Panc1 (cell line): ENCODE measurements at regions not wholly inside any gene's neighbourhood (a gene's known extent, or its start where the extent isn't known, plus 50 kb on each side); places are given as distances from the start of the nearest gene placed in this dataset.

Experiments
- ATAC-seq: fragments of 200-7000 bp; cut with Tn5 transposase; 2 replicates; pipeline ENCODE4 v1.9.1; 2020; ENCODE audit warnings: mild to moderate bottlenecking, moderate library complexity
- BruUV-seq: library from RNA; stranded (reverse); fragments of 400-500 nt; replicated peaks from 2 replicates; lab custom pipeline; 2021; lab: Mats Ljungman, UMichigan
- CTCF ChIA-PET: fragments of 300-600 bp; sonication (Branson Sonifier 250); formaldehyde crosslinking; loops from one replicate; lab custom pipeline; 2022; ENCODE audit warnings: antibody characterized with exemption; lab: Charles Lee
- POLR2A ChIA-PET: fragments of 300-600 bp; sonication (Branson Sonifier 250); formaldehyde crosslinking; loops from one replicate; lab custom pipeline; 2022; ENCODE audit warnings: antibody characterized with exemption; lab: Charles Lee
- DNase-seq: peaks from one replicate; pipeline ENCODE4 v3.0.0-alpha.2; 2010; ENCODE audit warnings: low read depth, low spot score
- H3K27ac ChIP-seq: 2 replicates; pipeline ENCODE4 v1.5.1; 2011; ENCODE audit warnings: mild to moderate bottlenecking, low read length, inconsistent platforms
- H3K27me3 ChIP-seq: fragments of 200-500 bp; sonication (Bioruptor generic); 2 replicates; pipeline ENCODE4 v1.6.0; 2014; ENCODE audit warnings: low read length, inconsistent platforms; ENCODE audit not compliant: control insufficient read depth, insufficient read depth
- H3K36me3 ChIP-seq: fragments of 200-500 bp; sonication (Bioruptor generic); 2 replicates; pipeline ENCODE4 v1.5.1; 2014; ENCODE audit warnings: inconsistent platforms, mild to moderate bottlenecking, low read length, moderate library complexity; ENCODE audit not compliant: control insufficient read depth, insufficient read depth
- H3K4me1 ChIP-seq: 2 replicates; pipeline ENCODE4 v1.5.1; 2011; ENCODE audit warnings: inconsistent platforms, mild to moderate bottlenecking, low read length, moderate library complexity; ENCODE audit not compliant: control insufficient read depth, insufficient read depth
- H3K4me3 ChIP-seq, 2 experiments: 2 replicates each; pipeline ENCODE4 v1.5.1; 2011 to 2012; ENCODE audit warnings: low read depth in 2 of 2, low read length in 2 of 2, mild to moderate bottlenecking in 2 of 2, inconsistent platforms in 1 of 2, moderate library complexity in 1 of 2
- H3K9me3 ChIP-seq: fragments of 200-500 bp; sonication (Bioruptor generic); 2 replicates; pipeline ENCODE4 v1.5.1; 2014; ENCODE audit warnings: low read depth, mild to moderate bottlenecking, inconsistent platforms, low read length, moderate library complexity; ENCODE audit not compliant: control insufficient read depth, insufficient read depth
- POLR2AphosphoS5 ChIP-seq: IDR thresholded peaks from 2 replicates; pipeline ENCODE4 v1.6.1; 2012; ENCODE audit warnings: mild to moderate bottlenecking, low read depth, low read length, moderate library complexity
- SIN3A ChIP-seq: IDR thresholded peaks from 2 replicates; pipeline ENCODE4 v1.6.1; 2012; ENCODE audit warnings: low read depth, mild to moderate bottlenecking, low read length, moderate library complexity, borderline replicate concordance; ENCODE audit not compliant: insufficient read depth
- TCF7L2 ChIP-seq: IDR thresholded peaks from 2 replicates; pipeline ENCODE4 v1.6.1; 2011; ENCODE audit warnings: mild to moderate bottlenecking, low read depth, low read length, inconsistent platforms
- in situ Hi-C: cut with HindIII; loops from 2 replicates; pipeline ENCODE4 v1.10.0; 2016; ENCODE audit warnings: low sequenced_read_pairs, low pct_unique_long_range_greater_than_20kb
- intact Hi-C: fragments of 100-400 bp; cut with micrococcal nuclease; formaldehyde crosslinking; loops from one replicate; pipeline ENCODE4 v1.10.0; 2022; ENCODE audit not compliant: unreplicated experiment
- TF ChIP-seq, protein P1 (sequence below), 2 experiments: IDR thresholded peaks; 2 replicates each; pipeline ENCODE4 v1.6.1; 2011 to 2012; ENCODE audit warnings: low read depth in 2 of 2, control low read depth in 1 of 2, low read length in 1 of 2, mild to moderate bottlenecking in 1 of 2, moderate library complexity in 1 of 2; ENCODE audit not compliant: insufficient read depth in 1 of 2
- TF ChIP-seq, protein P2 (sequence below): fragments of 450-650 bp; IDR thresholded peaks from 2 replicates; pipeline ENCODE4 v1.5.1; 2017; ENCODE audit warnings: mild to moderate bottlenecking

DNA sequence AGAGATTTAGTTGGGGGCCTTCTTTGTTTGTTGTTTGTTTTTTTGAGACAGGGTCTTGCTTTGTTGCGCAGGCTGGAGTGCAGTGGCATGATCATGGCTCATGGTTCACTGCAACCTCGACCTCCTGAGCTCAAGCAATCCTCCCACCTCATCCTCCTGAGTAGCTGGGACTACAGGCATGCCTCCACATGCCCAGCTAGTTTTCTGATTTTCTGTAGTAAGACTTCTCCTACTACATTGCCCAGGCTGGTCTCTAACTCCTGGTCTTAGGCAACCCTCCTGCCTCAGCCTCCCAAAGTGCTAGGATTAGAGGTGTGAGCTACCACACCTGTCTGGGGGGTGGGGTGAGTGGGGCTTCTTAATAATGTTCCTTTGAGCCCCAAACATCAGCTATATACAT lies 148.3 kb upstream of the ADAMTS9 start:
- Histone ChIP-seq H3K4me3 (no peak overlapping the region), H3K36me3 (no peaks in the 10 kb centered on the region), H3K27me3 (no peaks in the 10 kb centered on the region), H3K9me3 (no peaks in the 10 kb centered on the region), H3K4me1 (no peaks in the 10 kb centered on the region), H3K27ac (no peak overlapping the region)
- no peak for TF ChIP-seq POLR2AphosphoS5
- TF ChIP-seq, protein P1, sequence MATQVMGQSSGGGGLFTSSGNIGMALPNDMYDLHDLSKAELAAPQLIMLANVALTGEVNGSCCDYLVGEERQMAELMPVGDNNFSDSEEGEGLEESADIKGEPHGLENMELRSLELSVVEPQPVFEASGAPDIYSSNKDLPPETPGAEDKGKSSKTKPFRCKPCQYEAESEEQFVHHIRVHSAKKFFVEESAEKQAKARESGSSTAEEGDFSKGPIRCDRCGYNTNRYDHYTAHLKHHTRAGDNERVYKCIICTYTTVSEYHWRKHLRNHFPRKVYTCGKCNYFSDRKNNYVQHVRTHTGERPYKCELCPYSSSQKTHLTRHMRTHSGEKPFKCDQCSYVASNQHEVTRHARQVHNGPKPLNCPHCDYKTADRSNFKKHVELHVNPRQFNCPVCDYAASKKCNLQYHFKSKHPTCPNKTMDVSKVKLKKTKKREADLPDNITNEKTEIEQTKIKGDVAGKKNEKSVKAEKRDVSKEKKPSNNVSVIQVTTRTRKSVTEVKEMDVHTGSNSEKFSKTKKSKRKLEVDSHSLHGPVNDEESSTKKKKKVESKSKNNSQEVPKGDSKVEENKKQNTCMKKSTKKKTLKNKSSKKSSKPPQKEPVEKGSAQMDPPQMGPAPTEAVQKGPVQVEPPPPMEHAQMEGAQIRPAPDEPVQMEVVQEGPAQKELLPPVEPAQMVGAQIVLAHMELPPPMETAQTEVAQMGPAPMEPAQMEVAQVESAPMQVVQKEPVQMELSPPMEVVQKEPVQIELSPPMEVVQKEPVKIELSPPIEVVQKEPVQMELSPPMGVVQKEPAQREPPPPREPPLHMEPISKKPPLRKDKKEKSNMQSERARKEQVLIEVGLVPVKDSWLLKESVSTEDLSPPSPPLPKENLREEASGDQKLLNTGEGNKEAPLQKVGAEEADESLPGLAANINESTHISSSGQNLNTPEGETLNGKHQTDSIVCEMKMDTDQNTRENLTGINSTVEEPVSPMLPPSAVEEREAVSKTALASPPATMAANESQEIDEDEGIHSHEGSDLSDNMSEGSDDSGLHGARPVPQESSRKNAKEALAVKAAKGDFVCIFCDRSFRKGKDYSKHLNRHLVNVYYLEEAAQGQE (IDR thresholded peaks at IDR 0.05; ENCODE audit: insufficient read depth in 1 of 2, low read depth in 2 of 2, low read length in 1 of 2), result no peak
- TF ChIP-seq, protein P2, sequence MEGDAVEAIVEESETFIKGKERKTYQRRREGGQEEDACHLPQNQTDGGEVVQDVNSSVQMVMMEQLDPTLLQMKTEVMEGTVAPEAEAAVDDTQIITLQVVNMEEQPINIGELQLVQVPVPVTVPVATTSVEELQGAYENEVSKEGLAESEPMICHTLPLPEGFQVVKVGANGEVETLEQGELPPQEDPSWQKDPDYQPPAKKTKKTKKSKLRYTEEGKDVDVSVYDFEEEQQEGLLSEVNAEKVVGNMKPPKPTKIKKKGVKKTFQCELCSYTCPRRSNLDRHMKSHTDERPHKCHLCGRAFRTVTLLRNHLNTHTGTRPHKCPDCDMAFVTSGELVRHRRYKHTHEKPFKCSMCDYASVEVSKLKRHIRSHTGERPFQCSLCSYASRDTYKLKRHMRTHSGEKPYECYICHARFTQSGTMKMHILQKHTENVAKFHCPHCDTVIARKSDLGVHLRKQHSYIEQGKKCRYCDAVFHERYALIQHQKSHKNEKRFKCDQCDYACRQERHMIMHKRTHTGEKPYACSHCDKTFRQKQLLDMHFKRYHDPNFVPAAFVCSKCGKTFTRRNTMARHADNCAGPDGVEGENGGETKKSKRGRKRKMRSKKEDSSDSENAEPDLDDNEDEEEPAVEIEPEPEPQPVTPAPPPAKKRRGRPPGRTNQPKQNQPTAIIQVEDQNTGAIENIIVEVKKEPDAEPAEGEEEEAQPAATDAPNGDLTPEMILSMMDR, result no peak
- no peak for TF ChIP-seq TCF7L2
- TF ChIP-seq SIN3A, result no peak
- no peak for ATAC-seq
- intact Hi-C loops (no loop called here), in situ Hi-C loops (no loop called here)
- ChIA-PET POLR2A (no interaction called here), CTCF (no interaction called here)
- DNase-seq, result no peak
- BruUV-seq, result no TSS peak

DNA sequence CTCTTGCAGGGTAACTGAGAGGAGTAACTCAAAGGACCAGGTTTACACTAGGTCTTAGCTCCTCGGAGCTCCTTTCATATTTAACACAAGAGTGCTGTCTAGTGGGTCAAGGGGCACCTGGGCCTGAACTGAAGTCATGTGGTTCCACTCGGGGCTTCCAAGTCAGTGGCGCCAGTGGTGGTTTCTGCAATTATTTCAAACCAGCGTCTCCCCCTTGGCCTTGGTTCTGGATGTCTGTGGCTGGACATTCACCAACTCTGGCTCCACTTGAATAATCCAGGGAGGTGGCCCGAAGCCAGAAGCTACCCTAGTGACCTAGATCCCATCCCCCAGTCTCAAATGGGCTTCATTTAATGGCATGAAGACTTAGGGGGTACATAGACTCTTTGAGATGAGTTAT lies 144.3 kb upstream of the ADAMTS9 start:
- Histone ChIP-seq H3K4me1 (no peaks in the 10 kb centered on the region), H3K9me3 (no peaks in the 10 kb centered on the region), H3K36me3 (no peaks in the 10 kb centered on the region), H3K4me3 (no peak overlapping the region), H3K27ac (no peak overlapping the region), H3K27me3 (no peaks in the 10 kb centered on the region)
- in situ Hi-C loops (no loop called here), intact Hi-C loops (no loop called here)
- POLR2A ChIA-PET, result no interaction called here
- DNase-seq (no peak), ATAC-seq (no peak)
- BruUV-seq, result no TSS peak
- CTCF ChIA-PET, result no interaction called here
- TF ChIP-seq, protein P2, result no peak
- TF ChIP-seq TCF7L2 (no peak), SIN3A (no peak), POLR2AphosphoS5 (no peak)
- TF ChIP-seq, protein P1 (IDR thresholded peaks at IDR 0.05; ENCODE audit: insufficient read depth in 1 of 2, low read depth in 2 of 2, low read length in 1 of 2), result no peak
